ENCODE measurements at regions not wholly inside any gene's neighbourhood (a gene's known extent, or its start where the extent isn't known, plus 50 kb on each side); places are given as distances from the start of the nearest gene placed in this dataset.

DNA sequence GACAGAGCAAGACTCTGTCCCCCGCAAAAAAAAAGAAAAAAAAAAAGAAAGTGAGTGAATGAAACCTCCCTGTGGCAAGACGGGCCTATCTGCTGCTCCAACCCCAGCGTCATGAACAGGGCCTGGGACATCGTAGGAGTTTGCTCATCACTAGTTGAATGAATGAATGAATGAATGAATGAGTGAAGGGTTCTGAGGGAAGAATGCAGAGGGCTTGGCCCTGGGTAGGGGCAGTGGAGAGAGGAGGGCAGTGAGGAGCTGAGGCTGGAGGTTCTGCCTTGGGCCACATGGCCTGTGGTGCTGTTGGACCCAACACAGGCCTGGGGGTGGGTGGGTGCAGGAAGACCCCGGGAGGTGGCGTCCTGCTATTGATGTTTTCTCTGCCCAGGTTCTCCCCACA lies 125.5 kb upstream of the CIBAR2 start:
- no peaks in the 10 kb centered on the region for H3K9me3 Mint-ChIP-seq
- no peak overlapping the region for H3K9ac ChIP-seq (ENCODE audit: extremely low read depth, low read length, poor library complexity, severe bottlenecking)
- no peak overlapping the region for H3K27ac ChIP-seq (ENCODE audit: low read depth, low read length)
- H3K4me1 Mint-ChIP-seq, result peaks cover 8% of the 10 kb centered on the region
- H3K36me3 Mint-ChIP-seq (ENCODE audit: low read depth), result no peaks in the 10 kb centered on the region
- peak overlapping the region; percentile 75 for H3K27ac Mint-ChIP-seq
- H3K4me3 ChIP-seq (ENCODE audit: low read length), result no peak overlapping the region
- 94% methylated on average over 4 to 5 of the region's 6 CpGs for WGBS, 2 experiments (ENCODE audit: insufficient coverage in 1 of 2, insufficient read length in 1 of 2)
- H3K27me3 Mint-ChIP-seq (ENCODE audit: insufficient read depth), result no peaks in the 10 kb centered on the region
- no peaks in the 10 kb centered on the region for H3K9me3 ChIP-seq (ENCODE audit: control insufficient read depth, low read length)
- H3K4me3 Mint-ChIP-seq, result no peak overlapping the region
- H3K27me3 ChIP-seq (ENCODE audit: control insufficient read depth, insufficient read depth, low read length, poor library complexity, severe bottlenecking), result no peaks in the 10 kb centered on the region
- no peak for DNase-seq
- H3K4me1 ChIP-seq (ENCODE audit: control insufficient read depth, insufficient read depth, low read length), result no peaks in the 10 kb centered on the region
- TF ChIP-seq, protein P1, sequence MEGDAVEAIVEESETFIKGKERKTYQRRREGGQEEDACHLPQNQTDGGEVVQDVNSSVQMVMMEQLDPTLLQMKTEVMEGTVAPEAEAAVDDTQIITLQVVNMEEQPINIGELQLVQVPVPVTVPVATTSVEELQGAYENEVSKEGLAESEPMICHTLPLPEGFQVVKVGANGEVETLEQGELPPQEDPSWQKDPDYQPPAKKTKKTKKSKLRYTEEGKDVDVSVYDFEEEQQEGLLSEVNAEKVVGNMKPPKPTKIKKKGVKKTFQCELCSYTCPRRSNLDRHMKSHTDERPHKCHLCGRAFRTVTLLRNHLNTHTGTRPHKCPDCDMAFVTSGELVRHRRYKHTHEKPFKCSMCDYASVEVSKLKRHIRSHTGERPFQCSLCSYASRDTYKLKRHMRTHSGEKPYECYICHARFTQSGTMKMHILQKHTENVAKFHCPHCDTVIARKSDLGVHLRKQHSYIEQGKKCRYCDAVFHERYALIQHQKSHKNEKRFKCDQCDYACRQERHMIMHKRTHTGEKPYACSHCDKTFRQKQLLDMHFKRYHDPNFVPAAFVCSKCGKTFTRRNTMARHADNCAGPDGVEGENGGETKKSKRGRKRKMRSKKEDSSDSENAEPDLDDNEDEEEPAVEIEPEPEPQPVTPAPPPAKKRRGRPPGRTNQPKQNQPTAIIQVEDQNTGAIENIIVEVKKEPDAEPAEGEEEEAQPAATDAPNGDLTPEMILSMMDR (conservative IDR thresholded peaks at IDR 0.05), result no peak
- H3K36me3 ChIP-seq (ENCODE audit: control insufficient read depth, insufficient read depth, low read length), result no peaks in the 10 kb centered on the region

DNA sequence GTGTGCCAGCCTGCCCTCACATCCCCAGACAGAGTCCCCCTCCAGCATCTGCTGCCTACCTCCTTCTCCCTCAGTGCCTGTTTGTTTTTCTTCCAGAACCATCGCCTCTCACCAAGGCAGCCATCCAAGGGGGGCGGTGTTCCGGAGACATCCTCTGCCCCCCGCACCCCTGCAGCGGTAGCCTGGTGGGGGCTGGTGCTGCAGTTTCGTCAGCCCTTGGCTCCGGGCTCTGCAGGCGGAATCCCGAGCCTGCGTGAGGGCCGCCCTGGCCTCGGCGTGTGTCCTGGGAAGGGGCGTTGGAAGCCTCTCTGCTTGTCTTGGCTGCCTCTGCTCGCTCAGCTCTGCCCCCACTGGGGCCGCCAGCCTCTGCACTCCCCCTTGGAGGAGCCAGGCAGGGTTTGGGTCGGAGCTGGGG lies 126.0 kb upstream of the CIBAR2 start:
- H3K4me3 ChIP-seq (ENCODE audit: low read length), result no peak overlapping the region
- TF ChIP-seq, protein P1 (conservative IDR thresholded peaks at IDR 0.05), result peak; percentile 61
- no peak overlapping the region for H3K9ac ChIP-seq (ENCODE audit: extremely low read depth, low read length, poor library complexity, severe bottlenecking)
- no peaks in the 10 kb centered on the region for H3K27me3 Mint-ChIP-seq (ENCODE audit: insufficient read depth)
- DNase-seq, result peak; percentile 88
- peak overlapping the region; percentile 75 for H3K27ac Mint-ChIP-seq
- H3K36me3 ChIP-seq (ENCODE audit: control insufficient read depth, insufficient read depth, low read length), result no peaks in the 10 kb centered on the region
- H3K36me3 Mint-ChIP-seq (ENCODE audit: low read depth), result no peaks in the 10 kb centered on the region
- WGBS, 2 experiments (ENCODE audit: insufficient coverage in 1 of 2, insufficient read length in 1 of 2), result 37 to 55% methylated on average over 14 to 17 of the region's 17 CpGs
- H3K4me1 ChIP-seq (ENCODE audit: control insufficient read depth, insufficient read depth, low read length), result no peaks in the 10 kb centered on the region
- no peak overlapping the region for H3K27ac ChIP-seq (ENCODE audit: low read depth, low read length)
- peaks cover 8% of the 10 kb centered on the region for H3K4me1 Mint-ChIP-seq
- no peaks in the 10 kb centered on the region for H3K9me3 Mint-ChIP-seq
- no peak overlapping the region for H3K4me3 Mint-ChIP-seq
- no peaks in the 10 kb centered on the region for H3K27me3 ChIP-seq (ENCODE audit: control insufficient read depth, insufficient read depth, low read length, poor library complexity, severe bottlenecking)
- no peaks in the 10 kb centered on the region for H3K9me3 ChIP-seq (ENCODE audit: control insufficient read depth, low read length)

DNA sequence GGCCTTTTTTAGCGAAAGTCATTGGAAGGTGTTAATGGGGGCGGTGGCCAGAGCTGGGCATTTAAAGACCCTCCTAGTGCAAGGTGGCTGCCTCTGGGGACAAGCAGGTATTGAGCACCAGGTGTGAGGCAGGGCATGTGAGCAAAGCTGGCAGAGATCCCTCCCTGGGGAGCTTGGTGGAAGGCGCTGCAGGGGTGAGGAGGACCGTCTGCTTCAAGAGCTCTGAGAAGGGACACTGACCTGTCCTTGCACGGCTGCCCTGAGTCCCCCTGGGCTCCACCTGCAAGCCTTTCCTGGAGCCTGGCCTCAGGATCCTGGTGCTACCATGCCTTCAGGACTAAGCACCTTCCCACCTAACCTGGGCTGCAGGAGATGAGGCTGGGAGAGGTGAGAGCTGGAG lies 127.0 kb upstream of the CIBAR2 start:
- DNase-seq, result peak; percentile 58
- H3K36me3 ChIP-seq (ENCODE audit: control insufficient read depth, insufficient read depth, low read length), result no peaks in the 10 kb centered on the region
- H3K36me3 Mint-ChIP-seq (ENCODE audit: low read depth), result no peaks in the 10 kb centered on the region
- H3K27me3 ChIP-seq (ENCODE audit: control insufficient read depth, insufficient read depth, low read length, poor library complexity, severe bottlenecking), result no peaks in the 10 kb centered on the region
- H3K27ac ChIP-seq (ENCODE audit: low read depth, low read length), result no peak overlapping the region
- H3K27ac Mint-ChIP-seq, result no peak overlapping the region
- 89 to 98% methylated on average over 5 of the region's 5 CpGs for WGBS, 2 experiments (ENCODE audit: insufficient coverage in 1 of 2, insufficient read length in 1 of 2)
- TF ChIP-seq, protein P1 (conservative IDR thresholded peaks at IDR 0.05), result no peak
- no peak overlapping the region for H3K4me3 ChIP-seq (ENCODE audit: low read length)
- H3K9me3 Mint-ChIP-seq, result no peaks in the 10 kb centered on the region
- no peak overlapping the region for H3K4me3 Mint-ChIP-seq
- H3K27me3 Mint-ChIP-seq (ENCODE audit: insufficient read depth), result no peaks in the 10 kb centered on the region
- H3K9ac ChIP-seq (ENCODE audit: extremely low read depth, low read length, poor library complexity, severe bottlenecking), result no peak overlapping the region
- H3K4me1 Mint-ChIP-seq, result peaks cover 6% of the 10 kb centered on the region
- no peaks in the 10 kb centered on the region for H3K9me3 ChIP-seq (ENCODE audit: control insufficient read depth, low read length)
- H3K4me1 ChIP-seq (ENCODE audit: control insufficient read depth, insufficient read depth, low read length), result no peaks in the 10 kb centered on the region

Data from endodermal cell (in vitro differentiated cells).